ENCODE measurements at regions not wholly inside any gene's neighbourhood (a gene's known extent, or its start where the extent isn't known, plus 50 kb on each side); places are given as distances from the start of the nearest gene placed in this dataset.

DNA sequence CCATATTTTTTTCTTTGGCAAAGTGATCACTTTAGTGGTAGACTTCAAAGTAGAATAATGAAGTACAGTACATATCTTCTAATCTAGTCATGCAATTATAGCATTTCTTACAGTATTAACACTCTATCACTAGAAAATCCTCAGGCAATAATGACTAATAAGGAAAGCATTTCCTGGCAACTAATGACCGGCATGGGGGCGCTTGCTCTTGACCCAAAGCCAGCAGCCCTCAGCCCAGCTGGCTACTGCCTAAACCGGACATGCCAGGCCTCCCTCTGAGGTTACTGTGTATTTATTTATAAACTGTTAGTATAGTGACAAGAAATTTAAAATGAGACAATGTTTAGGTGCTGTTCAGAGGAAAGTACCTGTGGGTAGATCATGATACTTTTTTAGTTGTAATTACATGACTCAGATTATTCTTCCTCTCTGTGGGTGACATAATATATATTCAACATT is 633.8 kb downstream of the PTPRC start:
- TF ChIP-seq EZH2 (IDR thresholded peaks at IDR 0.05) (no peak), POLR2AphosphoS5 (IDR thresholded peaks at IDR 0.05; ENCODE audit: borderline replicate concordance, low read depth, low read length) (no peak)

Data from SK-N-MC (cell line).